GM12873 (cell line): ENCODE measurements at regions not wholly inside any gene's neighbourhood (a gene's known extent, or its start where the extent isn't known, plus 50 kb on each side); places are given as distances from the start of the nearest gene placed in this dataset.

Source experiments
- CTCF ChIP-seq: IDR thresholded peaks from 2 replicates; pipeline ENCODE4 v1.5.1; 2012; ENCODE audit warnings: low read depth, mild to moderate bottlenecking, moderate library complexity, low read length, control low read depth; ENCODE audit not compliant: insufficient read depth; ENCODE audit errors: missing control alignments

DNA sequence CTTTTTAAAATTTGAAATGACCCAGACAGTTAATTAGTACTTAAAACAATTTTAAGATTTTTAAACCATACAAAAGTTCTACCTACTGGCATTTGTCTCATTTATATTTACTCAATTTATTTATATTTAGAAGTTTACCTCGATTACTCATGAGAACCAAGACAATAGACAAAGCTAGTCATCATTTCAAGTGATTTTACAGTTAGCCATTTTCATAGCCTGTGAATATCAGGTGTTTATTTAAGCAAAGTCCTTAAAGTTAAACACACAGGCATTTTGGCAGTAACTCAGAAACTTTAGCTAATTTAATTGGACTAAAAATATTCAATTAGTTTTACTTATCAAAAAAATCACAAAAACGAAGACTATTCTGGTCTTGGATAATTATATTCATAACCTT lies 101.6 kb upstream of the KIF2B start:
- no peak for TF ChIP-seq CTCF

GRCh38 chr17:53719229-53719628 lies 103.5 kb upstream of the KIF2B start:
- no peak for TF ChIP-seq CTCF

- no peak for TF ChIP-seq CTCF
These were observed 115.2 kb upstream of the KIF2B start for GRCh38 chr17:53707566-53707965.

DNA sequence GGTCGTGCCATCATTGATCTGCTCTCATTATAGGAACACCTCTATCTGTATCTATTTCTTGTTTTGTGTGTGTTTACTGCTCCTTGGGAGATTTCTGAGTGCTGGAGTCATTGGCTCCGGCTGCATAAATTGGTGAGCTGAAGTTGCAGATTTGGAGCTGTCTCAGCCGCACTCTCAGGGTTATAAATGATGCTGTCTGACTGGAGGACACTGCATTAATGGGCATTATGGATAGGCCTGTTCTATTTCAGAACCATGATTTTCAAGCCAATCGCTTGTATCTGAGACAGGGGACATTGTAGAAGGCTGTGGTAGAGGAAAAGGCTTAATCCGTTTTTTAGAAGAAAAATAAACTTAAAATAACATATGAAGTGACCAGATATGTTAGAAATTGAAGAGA lies 126.4 kb upstream of the KIF2B start:
- TF ChIP-seq CTCF = no peak

DNA sequence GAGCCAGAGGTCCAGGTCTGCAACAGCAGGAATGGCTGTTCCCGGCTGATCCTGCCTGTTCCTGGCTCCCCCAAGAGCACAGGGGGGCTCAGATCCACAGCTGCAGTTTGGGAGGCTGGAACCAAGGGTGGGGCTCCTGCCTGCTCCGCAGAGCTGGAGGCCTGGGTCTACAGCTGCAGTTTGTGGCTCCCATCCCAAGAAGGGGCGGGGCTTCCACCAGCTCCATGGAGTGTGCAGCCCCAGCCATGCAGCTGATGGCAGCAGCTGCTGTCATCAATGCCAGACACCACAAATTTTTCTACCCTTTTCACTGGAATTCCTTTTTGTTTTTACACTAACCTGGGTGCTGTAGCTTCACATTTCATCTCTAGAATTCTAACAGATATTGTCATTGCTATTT lies 135.4 kb upstream of the KIF2B start:
- no peak for TF ChIP-seq CTCF

GRCh38 chr17:53680745-53681144 lies 142.0 kb upstream of the KIF2B start:
- no peak for TF ChIP-seq CTCF

GRCh38 chr17:53668854-53669253 lies 153.9 kb upstream of the KIF2B start:
- TF ChIP-seq CTCF = no peak

DNA sequence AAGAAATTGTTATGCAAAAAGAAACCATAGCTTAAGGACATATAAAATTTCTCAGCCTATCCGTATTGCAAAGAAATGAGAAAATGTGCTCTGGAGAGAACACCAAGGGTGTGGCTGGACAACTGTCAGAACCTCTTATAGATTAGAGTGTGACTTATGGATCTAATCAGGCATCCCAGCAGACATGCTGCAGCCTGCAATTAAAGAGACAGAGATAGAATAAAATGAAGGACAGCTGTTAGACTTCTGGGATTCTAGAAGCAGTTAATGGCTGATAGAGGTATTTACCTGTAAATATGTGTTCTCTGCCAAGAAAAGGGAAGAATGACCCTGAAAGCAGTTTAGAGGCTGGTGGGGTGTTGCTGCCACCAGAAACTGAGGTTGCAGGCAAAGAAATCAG lies 160.1 kb upstream of the KIF2B start:
- TF ChIP-seq CTCF = no peak
